GM12878 (cell line): ENCODE measurements at regions not wholly inside any gene's neighbourhood (a gene's known extent, or its start where the extent isn't known, plus 50 kb on each side); places are given as distances from the start of the nearest gene placed in this dataset.

Experiments
- ATAC-seq: fragments of 200-7000 bp; cut with Tn5 transposase; 3 replicates; pipeline ENCODE4 v1.9.1; 2020; ENCODE audit warnings: mild to moderate bottlenecking, moderate library complexity
- BruUV-seq: library from RNA; stranded (reverse); fragments of 400-500 nt; replicated peaks from 2 replicates; lab custom pipeline; 2021; lab: Mats Ljungman, UMichigan
- CTCF ChIA-PET: fragments of 300-600 bp; sonication (Branson Sonifier 250); formaldehyde crosslinking; extraction: SDS; loops from one replicate; lab custom pipeline; 2021; ENCODE audit warnings: inconsistent platforms; lab: Yijun Ruan, JAX
- POLR2A ChIA-PET: fragments of 350-600 bp; formaldehyde crosslinking; extraction: SDS; loops from one replicate; lab custom pipeline; 2021; ENCODE audit warnings: inconsistent platforms; lab: Charles Lee
- RAD21 ChIA-PET: fragments of 300-600 bp; sonication (Branson Sonifier 250); formaldehyde crosslinking; loops from one replicate; lab custom pipeline; 2023; ENCODE audit warnings: antibody characterized with exemption; ENCODE audit not compliant: unreplicated experiment; lab: Charles Lee
- SMC1A ChIA-PET: fragments of 300-600 bp; sonication (Branson Sonifier 250); formaldehyde crosslinking; loops from one replicate; lab custom pipeline; 2023; ENCODE audit not compliant: unreplicated experiment, uncharacterized antibody; lab: Charles Lee
- DNase-seq: peaks from one replicate; pipeline ENCODE4 v3.0.0-alpha.2; 2011; ENCODE audit warnings: low read depth, low spot score
- FAIRE-seq: peaks from 3 replicates; lab custom pipeline; 2011; peaks lifted over from hg19 to GRCh38; lab: Jason Lieb, UNC
- H2AFZ ChIP-seq: 2 replicates; pipeline ENCODE4 v1.6.0; 2011; ENCODE audit warnings: low read depth, low read length, control low read depth; ENCODE audit not compliant: control insufficient read depth
- H3K27ac ChIP-seq: 2 replicates; pipeline ENCODE4 v1.5.1; 2011; ENCODE audit warnings: control low read depth; ENCODE audit not compliant: control insufficient read depth, insufficient read depth
- H3K27me3 ChIP-seq, 2 experiments: replicated peaks in 1 of 2; 2 replicates each; pipeline versions ENCODE4 v1.6.0 to v1.6.1; 2011; ENCODE audit warnings: low read length in 1 of 2; ENCODE audit not compliant: control insufficient read depth in 2 of 2, insufficient read depth in 2 of 2
- H3K36me3 ChIP-seq, 2 experiments: 2 replicates each; pipeline ENCODE4 v1.5.1; 2011; ENCODE audit warnings: low read length in 1 of 2; ENCODE audit not compliant: control insufficient read depth in 2 of 2, insufficient read depth in 2 of 2
- H3K4me1 ChIP-seq: 2 replicates; pipeline ENCODE4 v1.6.1; 2011; ENCODE audit warnings: mild to moderate bottlenecking, low read length, moderate library complexity, mixed read lengths; ENCODE audit not compliant: control insufficient read depth, insufficient read depth
- H3K4me2 ChIP-seq: 2 replicates; pipeline ENCODE4 v1.6.0; 2011; ENCODE audit warnings: control low read depth; ENCODE audit not compliant: control insufficient read depth, insufficient read depth
- H3K4me3 ChIP-seq: fragments of 200-600 bp; sonication (generic); 2 replicates; pipeline ENCODE4 v1.5.1; 2016
- H3K79me2 ChIP-seq: 2 replicates; pipeline ENCODE4 v1.6.0; 2011; ENCODE audit warnings: low read length; ENCODE audit not compliant: control insufficient read depth, insufficient read depth
- H3K9ac ChIP-seq: 2 replicates; pipeline ENCODE4 v1.8.0; 2011; ENCODE audit warnings: low read length, control low read depth, mixed read lengths; ENCODE audit not compliant: control insufficient read depth, insufficient read depth
- H3K9me3 ChIP-seq: replicated peaks from 3 replicates; pipeline ENCODE4 v1.5.1; 2011; ENCODE audit warnings: mild to moderate bottlenecking, low read length; ENCODE audit not compliant: control insufficient read depth, insufficient read depth
- H4K20me1 ChIP-seq: 2 replicates; pipeline ENCODE4 v1.6.0; 2011; ENCODE audit not compliant: control insufficient read depth, insufficient read depth
- ATF7 ChIP-seq: fragments of 450-650 bp; IDR thresholded peaks from 2 replicates; pipeline ENCODE4 v1.6.1; 2016; ENCODE audit warnings: low read depth, mild to moderate bottlenecking
- BCL11A ChIP-seq: IDR thresholded peaks from 2 replicates; pipeline ENCODE4 v1.6.1; 2011; ENCODE audit warnings: low read depth, low read length
- GATAD2B ChIP-seq: fragments of 450-650 bp; conservative IDR thresholded peaks from 2 replicates; pipeline ENCODE4 v1.6.1; 2017; ENCODE audit warnings: low read depth, mild to moderate bottlenecking, moderate library complexity
- JUND ChIP-seq: IDR thresholded peaks from 2 replicates; pipeline ENCODE4 v1.6.1; 2012; ENCODE audit warnings: low read depth, mild to moderate bottlenecking, low read length, improper control_type of control experiment, moderate library complexity
- NR2C2 ChIP-seq: IDR thresholded peaks from 2 replicates; pipeline ENCODE4 v1.6.1; 2011; ENCODE audit warnings: borderline replicate concordance, low read depth; ENCODE audit not compliant: control insufficient read depth, insufficient read length
- ZNF207 ChIP-seq: fragments of 450-650 bp; IDR thresholded peaks from 2 replicates; pipeline ENCODE4 v1.6.1; 2014; ENCODE audit warnings: antibody characterized with exemption, mild to moderate bottlenecking, borderline replicate concordance
- WGBS: methylation state at CpG from one replicate; pipeline ENCODE4 v1.1.6; 2016; ENCODE audit warnings: low lambda C conversion rate; ENCODE audit not compliant: insufficient replicate concordance, insufficient coverage; ENCODE audit errors: missing lambda C conversion rate; 5-methylcytosine and 5-hydroxymethylcytosine counted together
- in situ Hi-C: fragments of 300-500 bp; cut with MboI; formaldehyde crosslinking; loops from 9 replicates; pipeline ENCODE4 v1.14.3; 2018; ENCODE audit warnings: mixed read lengths
- intact Hi-C: fragments of 100-400 bp; cut with micrococcal nuclease; formaldehyde crosslinking; loops from one replicate; pipeline ENCODE4 v1.14.2; 2022; ENCODE audit not compliant: unreplicated experiment
- TF ChIP-seq, protein P1 (sequence below): fragments of 450-650 bp; formaldehyde crosslinking; IDR thresholded peaks from 2 replicates; pipeline ENCODE4 v1.5.0; 2022; ENCODE audit warnings: mild to moderate bottlenecking, missing genetic modification characterization
- TF ChIP-seq, protein P2 (sequence below): fragments of 450-650 bp; IDR thresholded peaks from 2 replicates; pipeline ENCODE4 v1.6.1; 2017; ENCODE audit warnings: low read depth, mild to moderate bottlenecking, moderate library complexity

DNA sequence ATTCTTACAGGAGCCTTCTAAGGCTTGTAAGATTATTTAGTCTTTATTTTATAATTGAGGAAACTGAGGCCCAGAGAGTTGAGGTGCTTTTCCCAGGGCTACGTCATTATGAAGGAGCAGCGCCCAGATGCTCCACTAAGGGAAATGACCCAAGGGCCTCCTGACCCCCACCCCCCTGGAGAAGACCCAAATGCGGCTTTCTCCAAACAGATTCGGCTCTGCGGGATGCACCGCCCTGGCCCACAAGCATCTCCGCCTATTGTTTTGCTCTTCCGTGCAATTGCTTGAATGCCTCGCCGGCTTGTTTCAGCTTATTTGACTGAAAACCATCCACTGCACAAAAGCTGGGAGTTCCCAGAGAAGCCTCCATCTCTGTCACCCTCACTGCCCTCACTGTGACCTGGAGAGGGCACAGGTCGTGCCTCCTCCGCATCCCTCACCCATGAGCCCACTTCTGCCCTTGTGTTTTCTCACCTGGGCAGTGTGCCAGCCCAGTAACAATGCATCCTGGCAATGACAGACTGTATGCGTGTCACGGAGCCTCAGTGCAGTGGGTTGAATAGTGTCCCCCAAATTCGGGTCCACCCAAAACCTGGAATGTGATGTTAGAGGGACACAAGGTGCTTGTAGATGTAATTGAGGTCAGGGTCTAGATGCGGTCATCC is 790.2 kb downstream of the TBC1D22A start:
- BruUV-seq: no TSS peak
- no peaks in the 10 kb centered on the region for H4K20me1 ChIP-seq
- FAIRE-seq (no peak), ATAC-seq (no peak)
- CTCF ChIA-PET: interaction anchor here (0.6 kb wide), 1 partner anchor 14 kb away, joined by 3 read pairs; no protein-coding TSS in a partner anchor
- H3K27me3 ChIP-seq: no peaks in the 10 kb centered on the region
- no peaks in the 10 kb centered on the region for H3K4me1 ChIP-seq
- H3K27ac ChIP-seq: no peak overlapping the region
- H3K36me3 ChIP-seq: no peaks in the 10 kb centered on the region
- in situ Hi-C loops: no loop called here
- TF ChIP-seq ATF7 (no peak), ZNF207 (no peak), BCL11A (no peak), GATAD2B (no peak), NR2C2 (no peak), JUND (no peak)
- TF ChIP-seq, protein P1, sequence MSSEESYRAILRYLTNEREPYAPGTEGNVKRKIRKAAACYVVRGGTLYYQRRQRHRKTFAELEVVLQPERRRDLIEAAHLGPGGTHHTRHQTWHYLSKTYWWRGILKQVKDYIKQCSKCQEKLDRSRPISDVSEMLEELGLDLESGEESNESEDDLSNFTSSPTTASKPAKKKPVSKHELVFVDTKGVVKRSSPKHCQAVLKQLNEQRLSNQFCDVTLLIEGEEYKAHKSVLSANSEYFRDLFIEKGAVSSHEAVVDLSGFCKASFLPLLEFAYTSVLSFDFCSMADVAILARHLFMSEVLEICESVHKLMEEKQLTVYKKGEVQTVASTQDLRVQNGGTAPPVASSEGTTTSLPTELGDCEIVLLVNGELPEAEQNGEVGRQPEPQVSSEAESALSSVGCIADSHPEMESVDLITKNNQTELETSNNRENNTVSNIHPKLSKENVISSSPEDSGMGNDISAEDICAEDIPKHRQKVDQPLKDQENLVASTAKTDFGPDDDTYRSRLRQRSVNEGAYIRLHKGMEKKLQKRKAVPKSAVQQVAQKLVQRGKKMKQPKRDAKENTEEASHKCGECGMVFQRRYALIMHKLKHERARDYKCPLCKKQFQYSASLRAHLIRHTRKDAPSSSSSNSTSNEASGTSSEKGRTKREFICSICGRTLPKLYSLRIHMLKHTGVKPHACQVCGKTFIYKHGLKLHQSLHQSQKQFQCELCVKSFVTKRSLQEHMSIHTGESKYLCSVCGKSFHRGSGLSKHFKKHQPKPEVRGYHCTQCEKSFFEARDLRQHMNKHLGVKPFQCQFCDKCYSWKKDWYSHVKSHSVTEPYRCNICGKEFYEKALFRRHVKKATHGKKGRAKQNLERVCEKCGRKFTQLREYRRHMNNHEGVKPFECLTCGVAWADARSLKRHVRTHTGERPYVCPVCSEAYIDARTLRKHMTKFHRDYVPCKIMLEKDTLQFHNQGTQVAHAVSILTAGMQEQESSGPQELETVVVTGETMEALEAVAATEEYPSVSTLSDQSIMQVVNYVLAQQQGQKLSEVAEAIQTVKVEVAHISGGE: no peak
- TF ChIP-seq, protein P2, sequence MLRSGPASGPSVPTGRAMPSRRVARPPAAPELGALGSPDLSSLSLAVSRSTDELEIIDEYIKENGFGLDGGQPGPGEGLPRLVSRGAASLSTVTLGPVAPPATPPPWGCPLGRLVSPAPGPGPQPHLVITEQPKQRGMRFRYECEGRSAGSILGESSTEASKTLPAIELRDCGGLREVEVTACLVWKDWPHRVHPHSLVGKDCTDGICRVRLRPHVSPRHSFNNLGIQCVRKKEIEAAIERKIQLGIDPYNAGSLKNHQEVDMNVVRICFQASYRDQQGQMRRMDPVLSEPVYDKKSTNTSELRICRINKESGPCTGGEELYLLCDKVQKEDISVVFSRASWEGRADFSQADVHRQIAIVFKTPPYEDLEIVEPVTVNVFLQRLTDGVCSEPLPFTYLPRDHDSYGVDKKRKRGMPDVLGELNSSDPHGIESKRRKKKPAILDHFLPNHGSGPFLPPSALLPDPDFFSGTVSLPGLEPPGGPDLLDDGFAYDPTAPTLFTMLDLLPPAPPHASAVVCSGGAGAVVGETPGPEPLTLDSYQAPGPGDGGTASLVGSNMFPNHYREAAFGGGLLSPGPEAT: no peak
- TF ChIP-seq, all 136 proteins: peak for 0
- WGBS: 34% methylated on average over 16 of the region's 16 CpGs
- POLR2A ChIA-PET: no interaction called here
- SMC1A ChIA-PET: no interaction called here
- Histone ChIP-seq H2AFZ (no peak overlapping the region), H3K9ac (no peak overlapping the region), H3K9me3 (no peaks in the 10 kb centered on the region; the same call in 2 of the 3 replicates), H3K4me2 (no peak overlapping the region), H3K79me2 (no peaks in the 10 kb centered on the region), H3K4me3 (no peak overlapping the region)
- DNase-seq: no peak
- intact Hi-C loops: no loop called here
- RAD21 ChIA-PET: no interaction called here
